AG08395 (cell line): ENCODE measurements at regions not wholly inside any gene's neighbourhood (a gene's known extent, or its start where the extent isn't known, plus 50 kb on each side); places are given as distances from the start of the nearest gene placed in this dataset.

ENCODE experiments used
- DNase-seq: peaks from one replicate; pipeline ENCODE4 v3.0.0; 2012; ENCODE audit warnings: mixed read lengths, low spot score

DNA sequence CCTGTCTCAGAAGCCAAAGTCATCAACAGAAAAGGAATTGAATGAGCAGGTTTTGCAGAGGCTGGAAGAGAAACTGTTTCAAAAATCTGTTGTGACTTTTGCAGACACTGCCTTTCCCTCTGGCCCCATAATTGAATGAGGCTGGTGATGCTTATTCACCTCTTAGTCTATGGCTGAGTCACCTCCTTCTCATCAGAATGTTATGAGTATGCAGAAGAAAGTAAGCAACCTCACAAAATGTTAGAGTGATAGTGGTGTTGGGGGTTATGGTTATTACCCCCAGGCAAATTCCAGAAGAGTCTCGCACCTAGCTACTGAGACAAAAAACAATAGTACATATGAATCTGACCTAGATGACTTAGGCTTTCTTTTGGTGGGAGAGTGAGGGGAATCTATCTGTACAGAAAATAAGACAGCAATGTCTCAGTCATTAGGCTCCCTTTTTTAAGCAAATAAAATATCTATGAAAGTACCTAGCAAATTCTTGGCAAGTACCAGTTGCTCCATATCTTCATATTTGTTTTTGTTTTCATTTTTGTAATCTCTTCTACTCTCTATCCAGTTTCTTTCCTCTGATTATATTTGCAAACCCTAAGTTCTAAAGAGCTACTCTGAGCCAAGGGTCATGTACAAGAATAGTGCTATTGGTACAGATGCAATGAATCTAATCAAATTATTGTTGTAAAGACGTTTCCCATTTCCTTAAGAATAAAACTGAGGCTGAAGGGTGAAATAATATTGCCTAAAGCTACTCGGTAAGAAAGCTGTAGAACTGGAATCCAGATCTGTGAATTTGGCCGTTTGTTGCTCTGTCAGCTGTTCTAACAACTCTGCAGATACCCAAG is 498.1 kb upstream of the TNC start:
- DNase-seq: peak; percentile 88

DNA sequence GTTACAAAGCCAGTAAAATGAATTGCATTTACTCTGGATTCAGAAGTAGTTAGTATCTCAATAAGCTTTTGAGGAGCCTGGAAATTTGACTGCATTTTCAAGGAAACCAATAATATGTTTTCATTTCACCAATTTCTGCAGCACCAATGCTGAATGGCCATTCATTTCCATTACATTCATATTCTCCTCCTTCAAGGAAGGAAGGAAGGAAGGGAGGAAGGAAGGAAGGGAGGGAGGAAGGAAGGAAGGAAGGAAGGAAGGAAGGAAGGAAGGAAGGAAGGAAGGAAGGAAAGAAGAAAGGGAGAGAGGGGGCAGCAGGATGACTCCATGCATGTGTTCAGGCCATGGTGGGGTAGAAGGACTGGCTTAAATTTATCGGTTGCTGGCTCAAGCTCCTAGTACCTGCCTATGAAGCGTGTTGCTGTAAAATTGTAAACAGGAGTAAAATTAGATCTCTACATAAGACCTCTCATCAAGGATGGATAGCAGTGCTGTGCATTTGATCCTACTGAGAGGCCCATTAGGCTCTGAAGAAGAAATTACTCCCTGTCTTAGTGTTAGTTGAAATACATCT is 498.8 kb upstream of the TNC start:
- DNase-seq: no peak

GRCh38 chr9:115625251-115625650 is 507.3 kb upstream of the TNC start:
- no peak for DNase-seq

DNA sequence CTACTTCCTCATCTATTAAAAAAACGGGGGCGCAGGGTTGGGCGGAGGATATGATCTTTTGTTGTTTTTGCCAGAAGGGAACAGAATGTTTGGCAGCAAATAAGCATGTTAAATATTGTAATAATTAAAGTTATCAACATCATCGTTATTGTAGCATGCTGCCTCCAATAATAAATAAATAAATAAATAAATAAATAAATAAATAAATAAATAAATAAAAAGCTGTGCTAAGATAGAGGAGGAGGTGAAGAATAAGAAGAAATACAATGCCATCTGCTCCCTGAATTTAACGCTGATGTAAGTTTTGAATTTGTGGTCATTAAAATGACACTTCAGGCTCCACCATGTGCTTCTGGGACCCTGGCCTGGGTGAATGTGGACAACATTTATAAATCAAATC is 508.0 kb upstream of the TNC start:
- no peak for DNase-seq

DNA sequence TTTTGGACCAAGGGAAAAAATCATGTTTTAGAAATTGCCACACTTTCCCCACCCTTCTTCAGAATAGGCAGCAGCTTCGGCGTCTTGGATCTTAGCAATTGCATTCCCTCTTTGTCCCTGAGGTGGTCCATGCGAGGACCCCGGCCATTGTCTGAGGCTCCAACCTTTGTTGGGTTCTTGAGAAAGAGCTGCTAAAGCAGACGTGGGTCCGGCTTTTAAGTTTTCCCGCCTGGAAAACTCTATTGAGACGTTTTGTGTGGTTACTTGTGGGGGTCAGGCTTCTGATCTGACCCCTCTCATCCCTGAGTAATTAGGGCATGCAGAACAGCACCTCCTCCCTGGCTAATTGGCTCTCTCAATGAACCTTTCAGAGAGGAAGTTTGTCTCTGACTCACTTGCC is 509.6 kb upstream of the TNC start:
- DNase-seq: no peak

DNA sequence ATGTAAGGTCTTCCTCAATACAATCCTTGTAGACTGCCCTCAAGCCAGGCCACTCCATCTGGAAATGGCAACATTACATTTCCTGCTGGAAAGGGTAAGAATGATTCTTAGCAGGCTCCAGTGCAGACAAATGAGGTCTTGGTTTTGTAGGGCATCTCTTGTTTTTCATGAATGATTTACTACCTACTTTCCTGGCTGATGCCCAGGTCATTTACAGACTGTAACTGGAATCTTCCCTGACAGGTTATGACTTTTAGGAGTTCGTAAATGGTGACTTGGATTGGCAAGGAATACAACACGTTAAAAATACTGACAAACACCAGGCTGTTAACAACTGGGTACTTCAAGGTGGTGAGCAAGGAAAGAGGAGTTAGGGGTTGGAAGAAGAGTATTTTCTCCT is 510.5 kb upstream of the TNC start:
- no peak for DNase-seq

DNA sequence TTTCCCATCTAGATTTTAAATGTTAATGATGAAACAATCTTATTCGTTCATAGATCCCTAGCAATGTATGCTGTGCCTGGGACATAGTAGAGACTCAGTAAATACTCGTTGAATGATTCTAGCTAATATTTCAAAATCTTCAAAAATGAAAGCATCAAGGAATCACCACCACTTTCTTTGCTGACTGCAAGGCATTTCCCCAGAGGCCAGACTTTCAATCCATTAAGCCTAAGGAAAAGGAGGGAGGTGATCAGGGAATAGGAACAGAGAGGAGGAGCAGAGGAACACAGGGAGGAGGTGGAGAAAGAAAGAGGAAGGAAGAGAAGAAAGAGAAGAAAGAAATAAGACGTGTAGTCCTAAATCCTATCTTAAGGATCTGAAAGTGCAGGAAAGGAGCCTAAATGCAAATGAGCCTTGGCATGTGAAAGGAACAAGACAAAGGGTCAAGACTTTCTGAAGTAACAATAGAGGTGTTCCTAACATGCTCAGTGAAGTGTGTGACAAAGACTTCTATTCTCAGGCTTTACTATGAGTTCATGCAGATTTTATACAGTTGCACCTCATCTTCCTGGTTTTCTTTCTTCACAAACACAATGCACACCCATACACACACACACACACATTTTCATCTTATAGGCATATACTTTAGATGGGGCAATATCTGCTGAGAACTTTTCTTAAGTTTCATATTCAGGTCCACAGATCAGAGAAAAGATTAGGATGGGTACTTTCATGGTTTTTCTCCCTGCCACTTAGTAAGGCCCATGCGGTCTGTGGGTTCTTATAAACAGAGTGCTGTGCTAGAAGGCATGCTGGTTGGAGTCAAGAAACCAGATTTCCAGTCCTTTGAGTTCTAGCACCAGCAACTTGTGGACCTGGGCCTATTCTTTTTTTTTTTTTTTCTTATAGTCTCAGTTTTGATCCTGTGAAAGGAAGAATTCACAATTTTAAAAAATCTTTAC is 512.2 kb upstream of the TNC start:
- DNase-seq: no peak

DNA sequence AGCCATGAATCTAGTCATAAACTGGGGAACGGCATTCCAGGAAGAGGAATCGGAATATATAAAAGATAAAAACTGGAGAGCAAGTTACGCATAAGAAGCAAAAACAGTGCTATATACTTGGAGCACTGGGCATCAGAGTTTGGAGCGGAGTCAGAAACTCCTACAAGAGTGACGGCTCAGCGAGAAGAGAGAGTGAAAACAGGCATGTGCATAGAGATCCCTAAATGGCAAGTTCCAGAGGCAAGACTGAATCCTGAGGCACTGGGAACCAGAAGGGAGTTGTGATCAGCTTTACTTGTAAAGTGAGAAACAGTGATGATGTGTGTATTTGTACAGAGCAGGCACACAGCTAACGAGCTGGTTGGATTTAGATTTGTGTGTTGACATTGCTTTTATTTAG is 514.4 kb upstream of the TNC start:
- DNase-seq: no peak

GRCh38 chr9:115633104-115633503 is 515.1 kb upstream of the TNC start:
- peak; percentile 85 for DNase-seq

DNA sequence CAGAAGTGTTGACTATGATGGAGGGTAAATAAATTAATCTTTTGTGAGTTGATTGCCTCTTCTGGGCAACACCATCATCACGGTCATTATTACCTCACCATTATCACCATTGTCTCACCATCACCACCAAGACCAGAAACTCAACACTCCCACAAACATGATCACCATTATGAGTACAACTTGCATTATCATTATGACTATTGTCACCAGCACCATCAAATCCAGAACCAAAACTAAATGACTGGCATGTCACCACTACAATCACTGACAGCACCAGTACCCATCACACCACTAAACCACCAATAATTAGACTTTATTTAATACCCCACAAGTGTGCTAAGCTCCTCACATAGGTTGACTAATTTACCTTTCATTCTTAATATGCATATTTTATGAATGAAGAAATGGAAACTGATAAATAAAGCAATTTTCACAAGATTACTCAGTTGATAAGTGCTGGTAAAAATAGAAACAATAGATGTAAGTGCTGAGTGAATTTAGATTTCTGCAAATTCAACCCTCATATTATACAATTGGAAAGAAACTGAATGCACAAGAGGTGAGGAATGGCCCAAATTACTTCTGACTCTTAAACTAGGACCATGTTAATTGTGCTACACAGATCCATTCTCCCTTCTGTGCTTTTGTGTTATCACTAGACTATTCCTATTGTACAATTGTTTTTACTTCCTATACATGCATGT is 517.8 kb upstream of the PAPPA start:
- no peak for DNase-seq

- no peak for DNase-seq
These were observed 517.0 kb upstream of the PAPPA start for GRCh38 chr9:115636596-115636995.

GRCh38 chr9:115637661-115638060 is 515.9 kb upstream of the PAPPA start:
- no peak for DNase-seq

DNA sequence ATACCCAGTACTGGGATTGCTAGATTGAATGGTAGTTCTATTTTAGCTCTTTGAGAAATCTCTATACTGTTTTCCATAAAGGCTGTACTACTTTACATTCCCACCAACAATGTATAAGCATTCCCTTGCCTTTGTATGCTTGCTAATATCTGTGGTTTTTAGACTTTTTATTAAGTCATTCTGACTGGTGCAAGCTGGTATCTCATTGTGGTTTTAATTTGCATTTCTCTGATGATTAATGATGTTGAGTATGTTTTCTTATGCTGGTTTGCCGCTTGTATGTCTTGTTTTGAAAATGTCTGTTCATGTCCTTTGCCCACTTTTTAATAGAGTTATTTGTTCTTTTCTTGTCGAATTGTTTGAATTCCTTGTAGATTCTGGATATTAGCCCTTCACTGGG is 512.7 kb upstream of the PAPPA start:
- no peak for DNase-seq

- no peak for DNase-seq
These were observed 511.3 kb upstream of the PAPPA start for GRCh38 chr9:115642285-115642684.

- DNase-seq: no peak
These were observed 509.5 kb upstream of the PAPPA start for GRCh38 chr9:115643948-115644727.

DNA sequence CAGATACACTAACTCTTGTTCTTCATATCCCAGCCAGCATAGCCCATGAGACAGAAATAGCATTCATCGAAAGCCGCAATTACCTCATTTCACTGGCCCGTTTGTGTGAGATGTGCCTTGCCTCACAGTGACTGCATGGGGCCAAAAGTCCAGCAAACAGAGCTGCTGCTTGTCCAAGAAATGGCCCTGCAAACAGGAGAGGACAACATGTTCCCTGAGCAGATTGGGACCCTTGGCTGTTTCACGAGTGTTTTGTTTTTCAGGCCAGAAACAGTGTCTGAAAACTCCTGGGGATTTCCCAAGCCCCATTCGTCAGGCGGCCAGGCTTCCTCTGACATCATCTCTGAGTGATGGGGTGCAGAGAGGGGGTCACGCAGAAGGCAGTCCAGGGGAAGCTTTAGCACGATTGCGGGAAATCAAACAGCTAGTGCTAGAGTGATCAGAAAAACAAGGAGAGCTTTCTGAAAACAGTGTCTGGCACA is 503.6 kb upstream of the PAPPA start:
- DNase-seq: no peak

GRCh38 chr9:115650768-115651167 is 502.8 kb upstream of the PAPPA start:
- peak; percentile 79 for DNase-seq

- peak; percentile 31 for DNase-seq
These were observed 502.1 kb upstream of the PAPPA start for GRCh38 chr9:115651461-115651860.

DNA sequence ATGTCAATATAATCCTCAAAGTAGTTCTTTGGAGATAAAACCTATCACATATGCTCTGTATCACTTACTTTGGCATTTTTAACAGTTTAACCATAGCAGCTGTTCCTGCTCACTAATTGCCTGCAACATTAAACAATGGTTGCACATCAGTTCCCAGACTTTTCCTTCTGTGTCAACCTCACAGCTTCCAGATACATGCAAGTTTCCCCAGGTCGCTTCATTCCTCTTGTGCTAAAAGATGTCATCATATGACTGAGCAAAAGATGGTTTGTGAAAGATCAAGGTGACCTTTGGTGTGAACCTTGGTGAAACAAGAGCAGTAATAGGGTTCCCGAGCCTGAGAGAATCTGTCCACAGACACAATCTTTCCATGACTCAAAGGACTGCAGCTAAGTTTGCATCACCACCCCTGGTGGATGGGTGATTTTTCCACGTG is 500.4 kb upstream of the PAPPA start:
- DNase-seq: peak; percentile 33

DNA sequence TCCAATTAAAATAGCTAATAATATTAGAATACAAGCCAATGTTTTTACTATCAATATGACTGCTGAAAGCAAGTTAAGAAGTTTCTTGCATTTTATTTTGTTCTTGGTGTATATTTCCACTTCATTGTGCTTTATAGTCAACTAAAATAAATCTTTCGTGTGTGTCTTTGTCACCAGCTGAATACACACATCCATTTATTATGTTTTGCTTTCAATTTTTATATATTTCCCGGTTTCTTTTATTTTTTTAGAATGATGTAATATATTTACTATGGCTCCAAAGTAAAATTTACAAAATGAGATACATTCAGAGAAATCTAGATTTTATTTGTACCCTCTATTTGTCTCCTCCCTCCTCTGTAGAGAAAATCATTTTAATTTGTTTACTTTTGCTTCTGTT is 495.9 kb upstream of the PAPPA start:
- no peak for DNase-seq

- no peak for DNase-seq
These were observed 488.1 kb upstream of the PAPPA start for GRCh38 chr9:115665519-115665918.
